ES-I3 (cell line): ENCODE measurements at regions not wholly inside any gene's neighbourhood (a gene's known extent, or its start where the extent isn't known, plus 50 kb on each side); places are given as distances from the start of the nearest gene placed in this dataset.
"Not testable (repeated sequence)": the region's sequence is repeated elsewhere in the genome, so short reads cannot be mapped to it uniquely, and the experiment has no call there.

Source experiments
- H3K36me3 ChIP-seq: 2 replicates; pipeline ENCODE4 v1.6.1; 2013; ENCODE audit warnings: mild to moderate bottlenecking, low read length, control low read depth, moderate library complexity; ENCODE audit not compliant: insufficient read depth
- H3K4me1 ChIP-seq: 2 replicates; pipeline ENCODE4 v1.6.1; 2013; ENCODE audit warnings: mild to moderate bottlenecking, control low read depth, low read length; ENCODE audit not compliant: insufficient read depth
- H3K9ac ChIP-seq: 2 replicates; pipeline ENCODE4 v1.6.1; 2013; ENCODE audit warnings: low read depth, mild to moderate bottlenecking, low read length, moderate library complexity
- H3K9me3 ChIP-seq: 2 replicates; pipeline ENCODE4 v1.6.1; 2013; ENCODE audit warnings: mild to moderate bottlenecking, low read length, moderate library complexity; ENCODE audit not compliant: control insufficient read depth, insufficient read depth

- Histone ChIP-seq H3K9me3 (0 out of 2 replicates have a peak, but pooled peaks cover 5% of the 10 kb centered on the region), H3K36me3 (no peaks in the 10 kb centered on the region), H3K9ac (no peak overlapping the region), H3K4me1 (peaks cover 7% of the 10 kb centered on the region; the same call in 1 of the 2 replicates)
Measured at GRCh38 chr11:44466531-44467205, 98.8 kb upstream of the CD82 start.

GRCh38 chr11:44467413-44467812 lies 98.0 kb upstream of the CD82 start:
- peaks cover 7% of the 10 kb centered on the region; the same call in 1 of the 2 replicates for H3K4me1 ChIP-seq
- no peaks in the 10 kb centered on the region for H3K36me3 ChIP-seq
- no peak overlapping the region for H3K9ac ChIP-seq
- H3K9me3 ChIP-seq = 0 out of 2 replicates have a peak, but pooled peaks cover 5% of the 10 kb centered on the region

GRCh38 chr11:44467931-44468330 lies 97.5 kb upstream of the CD82 start:
- Histone ChIP-seq H3K9me3 (0 out of 2 replicates have a peak, but pooled peaks cover 5% of the 10 kb centered on the region), H3K4me1 (peaks cover 7% of the 10 kb centered on the region; the same call in 1 of the 2 replicates), H3K36me3 (no peaks in the 10 kb centered on the region), H3K9ac (no peak overlapping the region)

- Histone ChIP-seq H3K9me3 (0 out of 2 replicates have a peak, but pooled peaks cover 5% of the 10 kb centered on the region), H3K9ac (no peak overlapping the region)
Measured at GRCh38 chr11:44468345-44468988, 97.0 kb upstream of the CD82 start.

GRCh38 chr11:44469412-44469811 lies 96.1 kb upstream of the CD82 start:
- H3K9me3 ChIP-seq = no peaks in the 10 kb centered on the region
- H3K36me3 ChIP-seq = no peaks in the 10 kb centered on the region
- H3K4me1 ChIP-seq = peaks cover 7% of the 10 kb centered on the region; the same call in 1 of the 2 replicates
- H3K9ac ChIP-seq = no peak overlapping the region

More at GRCh38 chr11:44468345-44468988, 97.0 kb upstream of the CD82 start:
- H3K36me3 ChIP-seq = no peaks in the 10 kb centered on the region
- peaks cover 7% of the 10 kb centered on the region; the same call in 1 of the 2 replicates for H3K4me1 ChIP-seq

- Histone ChIP-seq H3K9me3 (no peaks in the 10 kb centered on the region), H3K36me3 (no peaks in the 10 kb centered on the region), H3K4me1 (peaks cover 7% of the 10 kb centered on the region; the same call in 1 of the 2 replicates), H3K9ac (no peak overlapping the region)
Measured at GRCh38 chr11:44470854-44471253, 94.6 kb upstream of the CD82 start.

GRCh38 chr11:44471603-44472002 lies 93.9 kb upstream of the CD82 start:
- H3K9me3 ChIP-seq = no peaks in the 10 kb centered on the region
- H3K4me1 ChIP-seq = peaks cover 7% of the 10 kb centered on the region; the same call in 1 of the 2 replicates
- H3K9ac ChIP-seq = no peak overlapping the region
- H3K36me3 ChIP-seq = no peaks in the 10 kb centered on the region

GRCh38 chr11:44472916-44473315 lies 92.5 kb upstream of the CD82 start:
- Histone ChIP-seq H3K9ac (no peak overlapping the region), H3K9me3 (no peaks in the 10 kb centered on the region), H3K4me1 (no peaks in the 10 kb centered on the region), H3K36me3 (no peaks in the 10 kb centered on the region)

GRCh38 chr11:44474702-44475101 lies 90.8 kb upstream of the CD82 start:
- Histone ChIP-seq H3K9ac (no peak overlapping the region), H3K9me3 (0 out of 2 replicates have a peak, but pooled peaks cover 6% of the 10 kb centered on the region), H3K4me1 (no peaks in the 10 kb centered on the region), H3K36me3 (no peaks in the 10 kb centered on the region)

GRCh38 chr11:44475114-44475686 lies 90.3 kb upstream of the CD82 start:
- Histone ChIP-seq H3K9me3 (0 out of 2 replicates have a peak, but pooled peaks cover 6% of the 10 kb centered on the region), H3K36me3 (no peaks in the 10 kb centered on the region), H3K4me1 (no peaks in the 10 kb centered on the region), H3K9ac (no peak overlapping the region)

GRCh38 chr11:44482338-44482737 lies 83.1 kb upstream of the CD82 start:
- not testable (repeated sequence) for H3K4me1 ChIP-seq, H3K9me3 ChIP-seq, H3K36me3 ChIP-seq, H3K9ac ChIP-seq

GRCh38 chr11:44483919-44484610 lies 81.4 kb upstream of the CD82 start:
- Histone ChIP-seq H3K9ac (no peak overlapping the region), H3K9me3 (no peaks in the 10 kb centered on the region), H3K4me1 (no peaks in the 10 kb centered on the region), H3K36me3 (no peaks in the 10 kb centered on the region)

GRCh38 chr11:44488165-44488965 lies 77.1 kb upstream of the CD82 start:
- no peaks in the 10 kb centered on the region for H3K4me1 ChIP-seq
- no peak overlapping the region for H3K9ac ChIP-seq
- no peaks in the 10 kb centered on the region for H3K36me3 ChIP-seq
- no peaks in the 10 kb centered on the region for H3K9me3 ChIP-seq

- Histone ChIP-seq H3K36me3 (no peaks in the 10 kb centered on the region), H3K9me3 (no peaks in the 10 kb centered on the region), H3K4me1 (no peaks in the 10 kb centered on the region; the same call in 1 of the 2 replicates), H3K9ac (no peak overlapping the region)
Measured at GRCh38 chr11:44493383-44493782, 72.1 kb upstream of the CD82 start.
